Astrocyte (in vitro differentiated cells and primary cell): ENCODE measurements at regions not wholly inside any gene's neighbourhood (a gene's known extent, or its start where the extent isn't known, plus 50 kb on each side); places are given as distances from the start of the nearest gene placed in this dataset.

ENCODE experiments used
- DNase-seq: peaks from one replicate; pipeline ENCODE4 v3.0.0-alpha.2; 2010; ENCODE audit warnings: low read depth
- FAIRE-seq: peaks from 2 replicates; lab custom pipeline; 2011; peaks lifted over from hg19 to GRCh38; lab: Jason Lieb, UNC
- H2AFZ ChIP-seq: 2 replicates; pipeline ENCODE4 v1.6.0; 2012; ENCODE audit warnings: low read depth, low read length, inconsistent platforms
- H3K27ac ChIP-seq: 2 replicates; pipeline ENCODE4 v1.5.1; 2011; ENCODE audit warnings: low read depth, low read length, inconsistent platforms
- H3K27me3 ChIP-seq: 2 replicates; pipeline ENCODE4 v1.6.0; 2011; ENCODE audit warnings: low read length, inconsistent platforms; ENCODE audit not compliant: insufficient read depth
- H3K36me3 ChIP-seq: 2 replicates; pipeline ENCODE4 v1.5.1; 2011; ENCODE audit warnings: low read length, inconsistent platforms; ENCODE audit not compliant: insufficient read depth
- H3K4me1 ChIP-seq: 2 replicates; pipeline ENCODE4 v1.5.1; 2011; ENCODE audit warnings: low read length, inconsistent platforms; ENCODE audit not compliant: insufficient read depth
- H3K4me2 ChIP-seq: 2 replicates; pipeline ENCODE4 v1.6.0; 2012; ENCODE audit warnings: low read length, inconsistent platforms
- H3K4me3 ChIP-seq: 2 replicates; pipeline ENCODE4 v1.5.1; 2011; ENCODE audit warnings: low read depth, mild to moderate bottlenecking, low read length, inconsistent platforms; ENCODE audit not compliant: insufficient read depth
- H3K79me2 ChIP-seq: 2 replicates; pipeline ENCODE4 v1.6.0; 2012; ENCODE audit warnings: mild to moderate bottlenecking, low read length, inconsistent platforms; ENCODE audit not compliant: insufficient read depth
- H3K9ac ChIP-seq: 2 replicates; pipeline ENCODE4 v1.6.0; 2012; ENCODE audit warnings: mild to moderate bottlenecking, low read length, inconsistent platforms
- H3K9me3 ChIP-seq: 2 replicates; pipeline ENCODE4 v1.5.1; 2012; ENCODE audit warnings: low read depth, mild to moderate bottlenecking, low read length, inconsistent platforms; ENCODE audit not compliant: insufficient read depth
- H4K20me1 ChIP-seq: 2 replicates; pipeline ENCODE4 v1.6.0; 2012; ENCODE audit warnings: low read length, inconsistent platforms; ENCODE audit not compliant: insufficient read depth
- H3K27ac Mint-ChIP-seq: one replicate; pipeline ENCODE4 v1.8.0; 2021; ENCODE audit warnings: mild to moderate bottlenecking, mixed read lengths; ENCODE audit not compliant: unreplicated experiment
- H3K27me3 Mint-ChIP-seq: one replicate; pipeline ENCODE4 v1.8.0; 2021; ENCODE audit warnings: low read depth, mixed read lengths; ENCODE audit not compliant: unreplicated experiment
- H3K36me3 Mint-ChIP-seq: one replicate; pipeline ENCODE4 v1.8.0; 2021; ENCODE audit warnings: low read depth, mixed read lengths; ENCODE audit not compliant: unreplicated experiment
- H3K4me1 Mint-ChIP-seq: one replicate; pipeline ENCODE4 v1.8.0; 2021; ENCODE audit warnings: low read depth, mixed read lengths; ENCODE audit not compliant: unreplicated experiment
- H3K4me3 Mint-ChIP-seq: one replicate; pipeline ENCODE4 v1.8.0; 2021; ENCODE audit warnings: mild to moderate bottlenecking, moderate library complexity, mixed read lengths; ENCODE audit not compliant: unreplicated experiment
- H3K9me3 Mint-ChIP-seq: one replicate; pipeline ENCODE4 v1.8.0; 2021; ENCODE audit warnings: mild to moderate bottlenecking, mixed read lengths; ENCODE audit not compliant: unreplicated experiment
- EZH2 ChIP-seq: IDR thresholded peaks from 2 replicates; pipeline ENCODE4 v1.6.1; 2012; ENCODE audit warnings: mild to moderate bottlenecking, low read length, inconsistent platforms; ENCODE audit not compliant: insufficient read depth
- TF ChIP-seq, protein P1 (sequence below): IDR thresholded peaks from 2 replicates; pipeline ENCODE4 v1.5.1; 2011; ENCODE audit warnings: low read depth, mild to moderate bottlenecking, inconsistent platforms, low read length, moderate library complexity; ENCODE audit not compliant: insufficient read depth

- Histone ChIP-seq H3K27me3 (no peaks in the 10 kb centered on the region), H3K4me1 (peaks cover 17% of the 10 kb centered on the region), H3K9me3 (no peaks in the 10 kb centered on the region), H3K27ac (no peak overlapping the region), H3K79me2 (no peaks in the 10 kb centered on the region), H3K9ac (no peak overlapping the region), H3K4me2 (no peak overlapping the region), H3K4me3 (no peak overlapping the region), H4K20me1 (no peaks in the 10 kb centered on the region), H2AFZ (no peak overlapping the region), H3K36me3 (no peaks in the 10 kb centered on the region)
- Mint-ChIP-seq H3K4me1 (peaks cover 35% of the 10 kb centered on the region), H3K27ac (no peak overlapping the region), H3K36me3 (no peaks in the 10 kb centered on the region), H3K4me3 (no peak overlapping the region), H3K27me3 (no peaks in the 10 kb centered on the region), H3K9me3 (no peaks in the 10 kb centered on the region)
- DNase-seq: peak; percentile 58
- TF ChIP-seq EZH2: no peak
- TF ChIP-seq, protein P1, sequence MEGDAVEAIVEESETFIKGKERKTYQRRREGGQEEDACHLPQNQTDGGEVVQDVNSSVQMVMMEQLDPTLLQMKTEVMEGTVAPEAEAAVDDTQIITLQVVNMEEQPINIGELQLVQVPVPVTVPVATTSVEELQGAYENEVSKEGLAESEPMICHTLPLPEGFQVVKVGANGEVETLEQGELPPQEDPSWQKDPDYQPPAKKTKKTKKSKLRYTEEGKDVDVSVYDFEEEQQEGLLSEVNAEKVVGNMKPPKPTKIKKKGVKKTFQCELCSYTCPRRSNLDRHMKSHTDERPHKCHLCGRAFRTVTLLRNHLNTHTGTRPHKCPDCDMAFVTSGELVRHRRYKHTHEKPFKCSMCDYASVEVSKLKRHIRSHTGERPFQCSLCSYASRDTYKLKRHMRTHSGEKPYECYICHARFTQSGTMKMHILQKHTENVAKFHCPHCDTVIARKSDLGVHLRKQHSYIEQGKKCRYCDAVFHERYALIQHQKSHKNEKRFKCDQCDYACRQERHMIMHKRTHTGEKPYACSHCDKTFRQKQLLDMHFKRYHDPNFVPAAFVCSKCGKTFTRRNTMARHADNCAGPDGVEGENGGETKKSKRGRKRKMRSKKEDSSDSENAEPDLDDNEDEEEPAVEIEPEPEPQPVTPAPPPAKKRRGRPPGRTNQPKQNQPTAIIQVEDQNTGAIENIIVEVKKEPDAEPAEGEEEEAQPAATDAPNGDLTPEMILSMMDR: no peak
- FAIRE-seq: no peak
These were observed 154.5 kb downstream of the TMCO5A start for GRCh38 chr15:38088971-38089370.

DNA sequence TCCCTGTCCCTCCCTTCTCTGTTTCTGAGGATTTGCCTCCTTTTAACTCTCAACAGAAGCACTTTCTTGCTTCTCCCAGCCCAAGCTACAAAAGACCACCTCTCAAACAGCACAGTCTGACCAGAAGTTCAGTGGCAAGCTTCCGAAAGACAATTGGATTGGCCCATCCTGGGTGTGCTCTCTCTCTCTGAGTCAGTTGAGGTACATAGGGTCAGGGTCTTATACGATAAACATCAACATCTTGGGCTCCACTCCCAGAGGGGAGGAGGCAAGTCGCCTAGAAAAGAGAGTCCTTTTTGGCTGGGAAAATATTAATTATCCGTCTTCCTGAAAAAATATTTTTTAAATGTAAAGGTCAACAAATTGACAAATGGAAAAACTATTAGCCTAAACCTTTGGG is 155.8 kb downstream of the TMCO5A start:
- no peak for TF ChIP-seq EZH2
- TF ChIP-seq, protein P1: no peak
- H3K27me3 Mint-ChIP-seq: no peaks in the 10 kb centered on the region
- no peaks in the 10 kb centered on the region for H3K36me3 Mint-ChIP-seq
- Histone ChIP-seq H3K27me3 (no peaks in the 10 kb centered on the region), H3K4me3 (no peak overlapping the region), H2AFZ (no peak overlapping the region), H3K79me2 (no peaks in the 10 kb centered on the region), H3K9ac (no peak overlapping the region), H4K20me1 (no peaks in the 10 kb centered on the region), H3K27ac (no peak overlapping the region), H3K36me3 (no peaks in the 10 kb centered on the region), H3K4me2 (no peak overlapping the region), H3K4me1 (peaks cover 6% of the 10 kb centered on the region), H3K9me3 (no peaks in the 10 kb centered on the region)
- H3K27ac Mint-ChIP-seq: peak overlapping the region; percentile 14
- H3K9me3 Mint-ChIP-seq: no peaks in the 10 kb centered on the region
- peak overlapping the region; percentile 16 for H3K4me3 Mint-ChIP-seq
- no peak for FAIRE-seq
- peaks cover 26% of the 10 kb centered on the region for H3K4me1 Mint-ChIP-seq
- no peak for DNase-seq

DNA sequence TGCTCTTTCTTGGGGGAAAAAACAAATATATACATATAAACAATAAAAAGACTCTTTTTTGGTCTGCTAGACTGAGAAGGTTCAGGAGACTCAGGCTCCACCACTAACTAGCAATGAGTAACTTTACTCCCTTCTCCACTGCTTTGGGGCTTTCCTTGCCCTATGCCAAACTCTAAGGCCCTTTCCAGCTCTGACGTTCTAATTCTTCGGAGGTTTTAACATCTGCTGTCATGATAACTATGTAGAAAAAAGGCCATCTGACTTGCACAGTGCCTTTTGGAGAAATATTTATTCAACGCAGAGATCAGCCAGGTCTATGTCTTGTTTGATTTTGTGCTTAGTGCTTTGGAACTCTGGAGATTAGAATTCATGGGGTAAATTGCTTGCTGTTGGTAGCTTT is 156.2 kb downstream of the TMCO5A start:
- no peak overlapping the region for H3K4me3 Mint-ChIP-seq
- H3K36me3 Mint-ChIP-seq: no peaks in the 10 kb centered on the region
- peaks cover 21% of the 10 kb centered on the region for H3K4me1 Mint-ChIP-seq
- Histone ChIP-seq H3K36me3 (no peaks in the 10 kb centered on the region), H3K27ac (no peak overlapping the region), H3K4me2 (no peak overlapping the region), H3K9me3 (no peaks in the 10 kb centered on the region), H4K20me1 (no peaks in the 10 kb centered on the region), H3K4me3 (no peak overlapping the region), H3K4me1 (peaks cover 3% of the 10 kb centered on the region), H3K79me2 (no peaks in the 10 kb centered on the region), H3K9ac (no peak overlapping the region), H2AFZ (no peak overlapping the region), H3K27me3 (no peaks in the 10 kb centered on the region)
- H3K27me3 Mint-ChIP-seq: no peaks in the 10 kb centered on the region
- no peak for FAIRE-seq
- no peaks in the 10 kb centered on the region for H3K9me3 Mint-ChIP-seq
- TF ChIP-seq EZH2: no peak
- TF ChIP-seq, protein P1: no peak
- H3K27ac Mint-ChIP-seq: peak overlapping the region; percentile 14
- DNase-seq: no peak
